Activated T-helper 1 cell treated with Interleukin-2 at 50 U/mL for 16 hours (primary cell): ENCODE measurements at regions not wholly inside any gene's neighbourhood (a gene's known extent, or its start where the extent isn't known, plus 50 kb on each side); places are given as distances from the start of the nearest gene placed in this dataset.

ENCODE experiments used
- DNase-seq: peaks from one replicate; pipeline ENCODE4 v3.0.0-alpha.2; 2020; ENCODE audit warnings: low read depth

- DNase-seq, result no peak
These were observed 369.6 kb downstream of the KCTD12 start for GRCh38 chr13:76516586-76516985.

GRCh38 chr13:76516013-76516412 is 370.2 kb downstream of the KCTD12 start:
- no peak for DNase-seq

- DNase-seq, result no peak
These were observed 373.5 kb downstream of the KCTD12 start for GRCh38 chr13:76512721-76513145.

GRCh38 chr13:76505437-76505836 is 380.8 kb downstream of the KCTD12 start:
- no peak for DNase-seq

GRCh38 chr13:76503766-76504165 is 382.4 kb downstream of the KCTD12 start:
- no peak for DNase-seq

- no peak for DNase-seq
These were observed 382.9 kb downstream of the KCTD12 start for GRCh38 chr13:76503291-76503690.

GRCh38 chr13:76500894-76501293 is 385.3 kb downstream of the KCTD12 start:
- no peak for DNase-seq

GRCh38 chr13:76499891-76500290 is 386.3 kb downstream of the KCTD12 start:
- no peak for DNase-seq

- no peak for DNase-seq
These were observed 396.9 kb downstream of the KCTD12 start for GRCh38 chr13:76489274-76489673.

GRCh38 chr13:76481738-76482137 is 404.5 kb downstream of the KCTD12 start:
- DNase-seq, result no peak

- no peak for DNase-seq
These were observed 411.2 kb downstream of the KCTD12 start for GRCh38 chr13:76474966-76475365.

GRCh38 chr13:76474356-76474755 is 411.8 kb downstream of the KCTD12 start:
- no peak for DNase-seq

GRCh38 chr13:76473552-76474134 is 412.6 kb downstream of the KCTD12 start:
- peak; percentile 38 for DNase-seq

- no peak for DNase-seq
These were observed 413.3 kb downstream of the KCTD12 start for GRCh38 chr13:76472916-76473315.

GRCh38 chr13:76471486-76471885 is 414.7 kb downstream of the KCTD12 start:
- DNase-seq, result no peak

GRCh38 chr13:76470991-76471390 is 415.2 kb downstream of the KCTD12 start:
- no peak for DNase-seq

- no peak for DNase-seq
These were observed 420.2 kb downstream of the KCTD12 start for GRCh38 chr13:76466043-76466442.

GRCh38 chr13:76463314-76463713 is 422.9 kb downstream of the KCTD12 start:
- no peak for DNase-seq

GRCh38 chr13:76461999-76462398 is 424.2 kb downstream of the KCTD12 start:
- no peak for DNase-seq

- no peak for DNase-seq
These were observed 424.7 kb downstream of the KCTD12 start for GRCh38 chr13:76461484-76461883.

GRCh38 chr13:76459863-76460262 is 426.3 kb downstream of the KCTD12 start:
- DNase-seq, result no peak

- no peak for DNase-seq
These were observed 430.2 kb downstream of the KCTD12 start for GRCh38 chr13:76455960-76456359.

GRCh38 chr13:76454991-76455390 is 431.2 kb downstream of the KCTD12 start:
- no peak for DNase-seq

GRCh38 chr13:76449716-76450115 is 436.5 kb downstream of the KCTD12 start:
- no peak for DNase-seq

GRCh38 chr13:76446191-76446590 is 440.0 kb downstream of the KCTD12 start:
- DNase-seq, result no peak
